Hippocampal formation (tissue), 2 donors: ENCODE measurements at regions not wholly inside any gene's neighbourhood (a gene's known extent, or its start where the extent isn't known, plus 50 kb on each side); places are given as distances from the start of the nearest gene placed in this dataset.

ENCODE experiments used
- DNase-seq, 2 donors: peaks; one replicate each; lab custom pipeline; 2025; lab: John Stamatoyannopoulos, UW

DNA sequence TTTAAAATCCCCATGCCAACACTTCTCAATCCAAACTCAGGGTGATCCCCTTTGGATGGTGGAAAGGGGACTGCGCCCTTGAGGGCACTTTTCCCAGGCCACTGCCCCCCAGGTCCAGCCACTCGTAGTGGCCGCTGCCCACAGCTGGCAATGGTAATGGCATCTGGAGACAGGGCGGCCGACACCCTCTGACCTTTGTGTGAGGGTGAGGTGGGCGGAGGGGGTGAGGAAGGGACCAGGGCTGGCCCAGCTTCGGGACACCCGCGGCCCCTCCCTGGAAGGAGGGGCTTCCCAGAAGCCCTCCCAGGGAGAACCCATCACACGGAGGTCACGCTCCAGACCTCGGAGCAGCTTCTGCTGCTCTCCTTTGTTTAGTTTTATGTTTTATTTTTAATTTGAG is 289.7 kb downstream of the FOXL1 start:
- no peak for DNase-seq

DNA sequence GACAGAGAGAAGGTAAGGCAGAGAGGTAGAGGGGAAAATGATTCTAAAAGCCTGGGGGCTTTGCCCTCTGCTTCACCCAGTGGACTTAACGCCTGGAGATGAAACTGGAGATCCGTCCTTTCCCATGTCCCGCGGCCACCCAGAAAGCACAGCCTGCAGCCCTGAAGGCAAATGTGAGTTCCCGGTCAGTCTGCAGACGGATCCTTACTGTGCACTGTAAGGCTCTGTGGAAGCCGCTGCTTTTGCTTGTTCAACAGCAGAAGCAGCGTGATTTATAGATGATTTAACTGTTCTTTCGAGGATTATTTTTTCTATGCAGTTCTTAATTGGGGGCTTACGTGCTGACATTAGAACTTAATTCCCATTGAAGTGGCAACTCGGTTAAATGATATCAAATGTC is 290.4 kb downstream of the FOXL1 start:
- no peak for DNase-seq

- no peak for DNase-seq
Observed at GRCh38 chr16:86869288-86870022, 291.1 kb downstream of the FOXL1 start.

DNA sequence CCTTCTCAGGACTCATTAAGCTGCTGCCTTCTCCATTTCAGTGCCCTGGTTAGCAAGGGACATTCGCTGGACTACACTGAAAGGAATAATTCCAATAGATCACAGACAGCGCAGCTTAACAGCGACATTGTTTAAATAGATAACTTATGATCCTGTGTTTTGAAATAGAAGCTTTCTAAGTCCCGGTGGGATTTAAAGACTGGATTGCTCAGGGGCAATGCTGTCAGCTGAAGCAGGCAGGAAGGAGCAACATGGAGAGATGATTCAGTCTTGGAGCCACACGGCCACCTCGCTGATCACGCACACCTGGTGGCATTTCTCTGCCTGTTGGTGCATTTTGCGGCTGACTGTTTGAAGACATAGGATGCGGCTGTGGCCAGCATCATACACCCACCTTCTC is 292.0 kb downstream of the FOXL1 start:
- DNase-seq = no peak

DNA sequence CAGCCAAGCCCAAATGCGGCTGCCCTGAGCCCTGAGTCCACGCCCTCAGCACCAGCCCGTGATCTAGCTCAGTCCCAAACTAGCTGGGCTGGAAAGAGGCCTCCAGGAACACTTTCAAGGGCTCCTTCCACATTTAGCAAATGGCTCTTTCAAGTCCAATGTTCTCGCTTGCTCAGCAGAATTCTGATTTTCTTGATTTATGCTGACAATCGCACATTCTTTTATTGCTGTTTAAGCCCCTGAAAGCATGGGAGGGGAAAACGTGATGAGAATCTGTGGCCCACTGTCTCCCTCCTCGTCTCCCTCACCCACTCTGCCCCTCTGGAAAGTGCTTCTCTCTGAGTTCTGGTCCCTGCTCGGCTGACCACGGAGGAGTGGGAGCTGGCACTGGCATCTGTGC is 293.8 kb downstream of the FOXL1 start:
- DNase-seq = no peak

- no peak for DNase-seq
Observed at GRCh38 chr16:86872833-86873232, 294.5 kb downstream of the FOXL1 start.

- DNase-seq = no peak
Observed at GRCh38 chr16:86874141-86874540, 295.8 kb downstream of the FOXL1 start.

DNA sequence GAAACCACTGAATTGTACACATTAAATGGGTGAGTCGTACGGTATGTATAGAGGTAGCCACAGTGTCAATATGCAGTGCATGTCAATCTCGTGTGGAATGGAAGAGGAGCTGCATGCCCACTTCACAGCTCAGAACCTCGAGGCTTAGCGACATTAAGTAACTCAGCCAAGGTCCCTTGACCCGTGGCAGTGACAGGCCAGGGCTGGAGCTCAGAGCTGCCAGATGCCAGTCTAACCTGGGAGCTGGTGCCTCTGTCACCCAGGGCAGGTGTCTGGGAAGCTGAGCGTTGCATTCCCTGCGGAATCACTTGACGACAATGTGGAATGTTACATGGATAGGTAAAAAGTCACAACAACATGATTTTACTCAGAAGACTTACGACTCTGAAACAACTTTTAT is 298.1 kb downstream of the FOXL1 start:
- DNase-seq = no peak

GRCh38 chr16:86877108-86877507 is 298.8 kb downstream of the FOXL1 start:
- no peak for DNase-seq

GRCh38 chr16:86877835-86878234 is 299.5 kb downstream of the FOXL1 start:
- no peak for DNase-seq

DNA sequence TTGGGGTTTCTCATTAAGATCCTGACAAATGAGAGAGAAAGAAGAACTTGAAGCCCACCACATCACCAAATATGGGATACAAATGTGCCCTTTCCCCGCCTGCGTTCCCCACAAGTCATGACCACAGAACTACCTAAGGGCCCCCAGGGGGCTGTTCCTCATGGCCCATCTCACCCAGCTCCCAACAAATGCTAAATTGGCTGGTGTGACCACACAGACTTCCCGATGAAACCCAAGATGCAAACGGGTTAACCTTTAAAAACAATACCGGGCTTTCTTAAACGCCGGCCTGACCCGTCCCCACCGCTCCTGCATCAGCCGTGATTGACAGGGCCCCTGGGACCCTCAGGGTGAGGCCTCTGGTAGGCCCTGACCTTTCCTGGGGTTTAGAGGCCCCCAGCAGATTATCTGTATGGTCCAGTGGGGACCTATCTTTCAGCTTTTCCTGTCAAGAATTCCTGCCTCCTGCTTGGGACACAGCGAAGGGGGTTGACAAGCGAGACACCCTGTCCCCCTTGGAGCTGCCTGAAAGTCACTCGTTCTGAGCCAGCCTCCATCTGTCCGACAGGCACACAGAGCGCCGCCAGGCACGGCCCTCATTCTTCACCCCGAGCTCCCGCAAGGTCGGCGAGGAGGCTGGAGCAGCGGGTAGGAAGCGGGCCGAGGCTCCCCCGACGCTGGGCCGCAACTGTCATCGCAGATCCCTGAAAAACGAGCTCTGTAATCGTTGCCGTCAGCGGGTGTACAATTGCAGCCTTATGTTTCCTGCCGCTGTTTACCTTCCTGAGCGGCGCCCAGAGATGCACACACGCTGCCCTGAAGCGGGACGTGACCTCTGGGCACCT is 300.1 kb downstream of the FOXL1 start:
- no peak for DNase-seq

- DNase-seq = no peak
Observed at GRCh38 chr16:86879268-86879667, 300.9 kb downstream of the FOXL1 start.

DNA sequence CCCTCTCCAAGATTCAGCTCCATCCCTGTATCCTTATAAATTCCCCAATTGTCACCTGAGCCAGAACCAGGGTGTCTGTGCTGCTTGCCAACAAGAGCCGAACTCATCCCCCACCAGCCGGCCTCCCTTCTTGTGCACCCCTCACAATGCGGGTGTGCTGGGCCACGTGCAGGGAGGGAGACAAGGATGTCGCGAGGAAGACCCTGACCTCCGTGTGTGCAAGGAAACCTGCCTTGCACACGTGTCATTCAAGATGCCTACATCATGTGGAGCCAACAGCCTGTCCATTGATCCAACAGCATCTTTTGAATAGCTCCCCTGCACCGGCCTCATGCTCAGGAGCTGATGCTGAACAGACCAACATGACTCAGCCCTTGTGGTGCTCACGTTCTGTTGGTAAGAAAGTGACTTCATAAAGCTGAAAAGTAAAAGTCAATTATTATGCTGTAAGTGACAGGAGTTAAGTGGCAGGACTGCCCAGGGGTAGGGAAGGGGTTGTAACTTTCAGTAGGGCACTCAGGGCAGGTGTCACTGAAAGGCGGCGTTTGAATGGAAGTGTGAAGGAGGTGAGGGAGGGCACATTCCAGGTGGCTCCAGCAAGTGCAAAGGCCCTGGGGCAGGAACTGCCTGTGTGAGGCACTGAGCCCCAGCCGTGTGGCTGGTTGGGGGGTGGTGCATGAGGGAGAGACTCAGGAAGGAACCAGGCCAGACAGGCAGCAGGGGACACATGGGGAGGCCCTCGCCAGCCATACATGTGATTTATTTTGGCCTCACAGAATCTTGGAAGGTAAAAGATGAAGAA is 302.2 kb downstream of the FOXL1 start:
- DNase-seq = no peak

DNA sequence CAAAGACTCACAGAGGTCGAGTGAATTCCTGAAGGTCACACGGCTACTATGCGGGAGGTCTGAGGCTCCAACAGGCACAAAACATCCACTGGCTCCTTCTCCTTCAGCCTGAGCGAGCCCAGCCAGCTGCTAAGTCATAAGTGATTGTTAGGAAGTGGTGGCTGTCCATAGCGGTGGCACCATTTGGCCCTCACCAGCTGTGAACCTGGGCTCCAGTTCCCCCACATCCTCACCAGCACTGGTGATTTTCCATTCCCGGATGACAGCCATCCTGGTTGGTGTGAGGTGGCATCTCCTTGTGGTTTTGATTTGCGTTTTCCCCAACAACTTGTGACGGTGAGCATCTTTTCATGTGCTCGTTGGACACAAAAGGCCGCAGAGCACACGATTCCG is 302.8 kb downstream of the FOXL1 start:
- DNase-seq = no peak

DNA sequence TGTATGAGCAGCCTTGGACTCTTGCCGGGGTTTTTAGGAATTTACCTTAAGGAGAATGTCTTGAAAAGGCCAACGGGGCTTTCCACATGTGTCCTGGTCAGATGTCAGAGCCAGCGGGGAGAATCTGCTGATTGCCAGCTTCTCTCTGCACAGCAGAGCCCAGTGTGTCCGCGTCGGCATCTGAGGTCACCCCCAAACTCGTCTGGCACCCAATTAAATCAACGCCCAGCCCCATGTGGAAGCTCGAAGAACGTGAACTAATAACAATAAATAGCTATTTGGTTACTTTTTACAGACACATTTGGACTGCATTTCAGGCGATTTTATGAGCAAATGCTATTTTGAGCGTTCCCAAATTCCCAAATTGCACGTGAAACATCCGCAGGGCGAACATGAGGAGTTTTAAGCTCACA is 303.5 kb downstream of the FOXL1 start:
- no peak for DNase-seq

DNA sequence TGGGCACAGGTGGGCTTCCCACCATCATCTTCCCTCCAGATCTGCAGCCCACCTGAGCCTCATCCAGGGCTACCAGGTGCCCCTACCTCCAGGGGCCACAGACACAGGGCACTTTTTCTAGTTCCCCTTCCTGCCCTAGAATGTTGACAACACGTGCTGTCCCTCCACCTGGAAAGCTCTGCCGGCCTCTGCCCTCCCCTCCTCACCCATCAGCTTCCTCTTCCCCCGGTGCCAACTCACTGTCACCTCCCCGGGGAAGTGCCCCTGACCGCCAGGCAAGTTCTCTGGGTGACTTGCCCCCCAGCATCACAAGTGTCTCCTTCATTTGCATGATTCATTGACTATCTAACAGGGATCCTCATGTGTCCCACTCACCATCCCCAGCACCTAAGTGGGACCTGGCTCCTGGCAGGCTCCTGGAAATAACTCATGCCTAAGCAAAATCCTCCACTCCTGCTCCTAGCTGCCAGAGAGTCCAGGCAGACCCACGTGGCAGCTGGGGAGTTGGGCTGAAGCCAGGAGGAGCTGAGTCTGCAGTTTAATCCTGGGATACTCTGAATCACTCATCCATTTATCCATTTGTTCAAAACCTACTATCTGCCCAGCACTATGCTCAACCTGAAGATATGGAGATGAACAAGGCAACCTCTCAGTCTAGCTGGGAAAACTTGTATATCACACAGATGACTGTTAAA is 304.4 kb downstream of the FOXL1 start:
- DNase-seq = no peak

GRCh38 chr16:86883583-86884389 is 305.4 kb downstream of the FOXL1 start:
- DNase-seq = no peak

DNA sequence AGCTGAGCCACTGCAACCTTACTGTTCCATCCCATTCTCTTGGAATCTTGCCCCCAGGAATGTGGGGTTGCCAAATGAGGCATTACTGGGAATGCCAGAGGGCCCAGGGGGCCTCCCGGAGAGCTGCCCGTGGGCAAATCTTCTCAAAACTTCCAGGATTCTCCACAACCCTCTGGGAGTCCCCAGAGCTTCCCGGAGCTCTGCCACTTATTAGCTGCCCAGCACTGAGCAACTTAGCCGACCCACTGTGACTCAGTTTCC is 306.0 kb downstream of the FOXL1 start:
- DNase-seq = no peak

DNA sequence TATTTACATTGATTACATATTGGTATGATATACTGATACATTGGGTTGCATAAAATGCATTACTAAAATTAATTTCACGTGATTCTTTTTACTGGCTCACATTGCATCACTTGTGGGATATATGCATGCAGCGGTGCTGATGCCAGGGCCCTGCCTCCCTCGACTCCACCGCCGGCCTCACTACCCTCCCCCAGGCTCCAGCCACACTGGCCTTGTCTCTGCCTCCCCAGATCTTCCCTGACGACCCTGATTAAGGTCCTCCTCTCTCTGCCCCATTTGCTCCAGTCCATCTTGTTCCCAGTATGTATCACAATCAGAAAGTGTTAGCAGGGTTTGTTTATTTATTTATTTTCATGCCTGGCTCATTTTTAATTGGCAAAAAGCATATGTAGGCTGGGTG is 306.8 kb downstream of the FOXL1 start:
- no peak for DNase-seq

- DNase-seq = no peak
Observed at GRCh38 chr16:86886651-86887050, 308.3 kb downstream of the FOXL1 start.

GRCh38 chr16:86887416-86887815 is 309.1 kb downstream of the FOXL1 start:
- no peak for DNase-seq
